Ishikawa (cell line): ENCODE measurements at regions not wholly inside any gene's neighbourhood (a gene's known extent, or its start where the extent isn't known, plus 50 kb on each side); places are given as distances from the start of the nearest gene placed in this dataset.

Experiments used
- CEBPB ChIP-seq: IDR thresholded peaks from 2 replicates; pipeline ENCODE4 v1.6.1; 2012
- EP300 ChIP-seq: IDR thresholded peaks from 2 replicates; pipeline ENCODE4 v1.6.1; 2012; ENCODE audit warnings: borderline replicate concordance
- FOXM1 ChIP-seq: IDR thresholded peaks from 2 replicates; pipeline ENCODE4 v1.6.1; 2012; ENCODE audit warnings: low read depth, borderline replicate concordance
- RAD21 ChIP-seq: IDR thresholded peaks from 2 replicates; pipeline ENCODE4 v1.6.1; 2012; ENCODE audit warnings: low read depth
- TCF12 ChIP-seq: IDR thresholded peaks from 2 replicates; pipeline ENCODE4 v1.6.1; 2012; ENCODE audit warnings: low read depth
- YY1 ChIP-seq: IDR thresholded peaks from 2 replicates; pipeline ENCODE4 v1.6.1; 2012; ENCODE audit warnings: low read depth
- TF ChIP-seq, protein P1 (sequence below): IDR thresholded peaks from 2 replicates; pipeline ENCODE4 v1.6.1; 2012; ENCODE audit warnings: low read depth, mild to moderate bottlenecking

DNA sequence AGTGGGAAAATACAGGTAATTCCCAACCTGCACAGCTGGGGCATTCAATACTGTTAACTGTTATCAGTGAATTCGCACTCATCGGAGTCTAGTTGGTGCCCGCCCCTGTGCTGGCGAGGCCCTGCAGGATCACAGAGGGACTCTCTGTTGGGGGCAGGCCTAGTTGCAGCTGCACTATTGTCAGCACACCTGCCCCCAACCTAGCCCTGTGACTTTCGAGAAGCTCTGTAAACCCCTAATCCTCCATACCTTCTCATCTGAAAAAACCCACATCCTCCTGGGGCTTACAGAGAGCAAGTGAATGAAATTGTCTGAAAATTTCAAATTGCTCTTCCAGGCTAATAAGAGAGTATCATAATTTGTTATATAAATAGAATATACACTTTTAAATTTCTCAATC, 132.2 kb upstream of the NUDT4 start:
- TF ChIP-seq, protein P1, sequence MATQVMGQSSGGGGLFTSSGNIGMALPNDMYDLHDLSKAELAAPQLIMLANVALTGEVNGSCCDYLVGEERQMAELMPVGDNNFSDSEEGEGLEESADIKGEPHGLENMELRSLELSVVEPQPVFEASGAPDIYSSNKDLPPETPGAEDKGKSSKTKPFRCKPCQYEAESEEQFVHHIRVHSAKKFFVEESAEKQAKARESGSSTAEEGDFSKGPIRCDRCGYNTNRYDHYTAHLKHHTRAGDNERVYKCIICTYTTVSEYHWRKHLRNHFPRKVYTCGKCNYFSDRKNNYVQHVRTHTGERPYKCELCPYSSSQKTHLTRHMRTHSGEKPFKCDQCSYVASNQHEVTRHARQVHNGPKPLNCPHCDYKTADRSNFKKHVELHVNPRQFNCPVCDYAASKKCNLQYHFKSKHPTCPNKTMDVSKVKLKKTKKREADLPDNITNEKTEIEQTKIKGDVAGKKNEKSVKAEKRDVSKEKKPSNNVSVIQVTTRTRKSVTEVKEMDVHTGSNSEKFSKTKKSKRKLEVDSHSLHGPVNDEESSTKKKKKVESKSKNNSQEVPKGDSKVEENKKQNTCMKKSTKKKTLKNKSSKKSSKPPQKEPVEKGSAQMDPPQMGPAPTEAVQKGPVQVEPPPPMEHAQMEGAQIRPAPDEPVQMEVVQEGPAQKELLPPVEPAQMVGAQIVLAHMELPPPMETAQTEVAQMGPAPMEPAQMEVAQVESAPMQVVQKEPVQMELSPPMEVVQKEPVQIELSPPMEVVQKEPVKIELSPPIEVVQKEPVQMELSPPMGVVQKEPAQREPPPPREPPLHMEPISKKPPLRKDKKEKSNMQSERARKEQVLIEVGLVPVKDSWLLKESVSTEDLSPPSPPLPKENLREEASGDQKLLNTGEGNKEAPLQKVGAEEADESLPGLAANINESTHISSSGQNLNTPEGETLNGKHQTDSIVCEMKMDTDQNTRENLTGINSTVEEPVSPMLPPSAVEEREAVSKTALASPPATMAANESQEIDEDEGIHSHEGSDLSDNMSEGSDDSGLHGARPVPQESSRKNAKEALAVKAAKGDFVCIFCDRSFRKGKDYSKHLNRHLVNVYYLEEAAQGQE = no peak
- TF ChIP-seq EP300 (no peak), YY1 (no peak), FOXM1 (no peak), TCF12 (no peak), RAD21 (no peak), CEBPB (no peak)
